ENCODE measurements at regions not wholly inside any gene's neighbourhood (a gene's known extent, or its start where the extent isn't known, plus 50 kb on each side); places are given as distances from the start of the nearest gene placed in this dataset.

- DNase-seq (no peak), ATAC-seq (ENCODE audit: low FRiP score) (no peak)
- H3K27ac ChIP-seq (ENCODE audit: low read depth in 1 of 2, low read length in 2 of 2) = no peak overlapping the region
- 46 to 48% methylated on average over 2 of the region's 2 CpGs for WGBS, 2 donors
- H3K9me3 ChIP-seq (ENCODE audit: control insufficient read depth, low read length) = no peaks in the 10 kb centered on the region
- H3K4me3 ChIP-seq (ENCODE audit: low read length in 2 of 2) = no peak overlapping the region
- H3K27me3 ChIP-seq (ENCODE audit: control insufficient read depth in 1 of 2, insufficient read depth in 2 of 2, low read length in 1 of 2) = peaks cover 0 to 3% of the 10 kb centered on the region in 2 donors
- H3K4me1 ChIP-seq (ENCODE audit: control insufficient read depth in 1 of 2, insufficient read depth in 2 of 2, low read length in 2 of 2) = no peaks in the 10 kb centered on the region
- intact Hi-C loops (cut with DNase I) = no loop called here
- H3K36me3 ChIP-seq (ENCODE audit: control insufficient read depth in 1 of 2, insufficient read depth in 2 of 2, low read length in 1 of 2) = no peaks in the 10 kb centered on the region
Observed at GRCh38 chr9:90333226-90333625, 309.4 kb downstream of the DIRAS2 start.

GRCh38 chr9:90340421-90340820 lies 302.2 kb downstream of the DIRAS2 start:
- H3K4me3 ChIP-seq (ENCODE audit: low read length in 2 of 2) = no peak overlapping the region
- H3K4me1 ChIP-seq (ENCODE audit: control insufficient read depth in 1 of 2, insufficient read depth in 2 of 2, low read length in 2 of 2) = no peaks in the 10 kb centered on the region
- H3K9me3 ChIP-seq (ENCODE audit: control insufficient read depth, low read length) = no peaks in the 10 kb centered on the region
- DNase-seq (no peak), ATAC-seq (ENCODE audit: low FRiP score) (no peak)
- H3K36me3 ChIP-seq (ENCODE audit: control insufficient read depth in 1 of 2, insufficient read depth in 2 of 2, low read length in 1 of 2) = no peaks in the 10 kb centered on the region
- no peaks in the 10 kb centered on the region for H3K27me3 ChIP-seq (ENCODE audit: control insufficient read depth in 1 of 2, insufficient read depth in 2 of 2, low read length in 1 of 2)
- no peak overlapping the region for H3K27ac ChIP-seq (ENCODE audit: low read depth in 1 of 2, low read length in 2 of 2)
- intact Hi-C loops (cut with DNase I) = no loop called here

- H3K36me3 ChIP-seq (ENCODE audit: control insufficient read depth in 1 of 2, insufficient read depth in 2 of 2, low read length in 1 of 2) = no peaks in the 10 kb centered on the region
- 76 to 81% methylated on average over 4 of the region's 4 CpGs for WGBS, 2 donors
- no peaks in the 10 kb centered on the region for H3K27me3 ChIP-seq (ENCODE audit: control insufficient read depth in 1 of 2, insufficient read depth in 2 of 2, low read length in 1 of 2)
- H3K4me1 ChIP-seq (ENCODE audit: control insufficient read depth in 1 of 2, insufficient read depth in 2 of 2, low read length in 2 of 2) = no peaks in the 10 kb centered on the region
- no peaks in the 10 kb centered on the region for H3K9me3 ChIP-seq (ENCODE audit: control insufficient read depth, low read length)
- DNase-seq = no peak
- intact Hi-C loops (cut with DNase I) = no loop called here
- no peak overlapping the region for H3K27ac ChIP-seq (ENCODE audit: low read depth in 1 of 2, low read length in 2 of 2)
- H3K4me3 ChIP-seq (ENCODE audit: low read length in 2 of 2) = no peak overlapping the region
- ATAC-seq (ENCODE audit: low FRiP score) = no peak
Observed at GRCh38 chr9:90342607-90343006, 300.0 kb downstream of the DIRAS2 start.

GRCh38 chr9:90343366-90343765 lies 299.3 kb downstream of the DIRAS2 start:
- H3K27ac ChIP-seq (ENCODE audit: low read depth in 1 of 2, low read length in 2 of 2) = no peak overlapping the region
- no peaks in the 10 kb centered on the region for H3K27me3 ChIP-seq (ENCODE audit: control insufficient read depth in 1 of 2, insufficient read depth in 2 of 2, low read length in 1 of 2)
- intact Hi-C loops (cut with DNase I) = no loop called here
- H3K36me3 ChIP-seq (ENCODE audit: control insufficient read depth in 1 of 2, insufficient read depth in 2 of 2, low read length in 1 of 2) = no peaks in the 10 kb centered on the region
- ATAC-seq (ENCODE audit: low FRiP score) = no peak
- DNase-seq = no peak
- no peaks in the 10 kb centered on the region for H3K4me1 ChIP-seq (ENCODE audit: control insufficient read depth in 1 of 2, insufficient read depth in 2 of 2, low read length in 2 of 2)
- H3K4me3 ChIP-seq (ENCODE audit: low read length in 2 of 2) = no peak overlapping the region
- WGBS, 2 donors = 66 to 74% methylated on average over 3 of the region's 3 CpGs
- H3K9me3 ChIP-seq (ENCODE audit: control insufficient read depth, low read length) = peaks cover 1% of the 10 kb centered on the region

- Histone ChIP-seq H3K9me3 (ENCODE audit: control insufficient read depth, low read length) (peaks cover 1% of the 10 kb centered on the region), H3K27ac (ENCODE audit: low read depth in 1 of 2, low read length in 2 of 2) (no peak overlapping the region), H3K4me1 (ENCODE audit: control insufficient read depth in 1 of 2, insufficient read depth in 2 of 2, low read length in 2 of 2) (no peaks in the 10 kb centered on the region), H3K4me3 (ENCODE audit: low read length in 2 of 2) (no peak overlapping the region), H3K27me3 (ENCODE audit: control insufficient read depth in 1 of 2, insufficient read depth in 2 of 2, low read length in 1 of 2) (no peaks in the 10 kb centered on the region), H3K36me3 (ENCODE audit: control insufficient read depth in 1 of 2, insufficient read depth in 2 of 2, low read length in 1 of 2) (no peaks in the 10 kb centered on the region)
- intact Hi-C loops (cut with DNase I) = no loop called here
- DNase-seq = no peak
- ATAC-seq (ENCODE audit: low FRiP score) = no peak
- 4 to 5% methylated on average over 1 of the region's 1 CpG for WGBS, 2 donors
Observed at GRCh38 chr9:90343991-90344390, 298.6 kb downstream of the DIRAS2 start.

- Histone ChIP-seq H3K36me3 (ENCODE audit: control insufficient read depth in 1 of 2, insufficient read depth in 2 of 2, low read length in 1 of 2) (no peaks in the 10 kb centered on the region), H3K4me3 (ENCODE audit: low read length in 2 of 2) (no peak overlapping the region), H3K9me3 (ENCODE audit: control insufficient read depth, low read length) (peaks cover 2% of the 10 kb centered on the region), H3K27me3 (ENCODE audit: control insufficient read depth in 1 of 2, insufficient read depth in 2 of 2, low read length in 1 of 2) (no peaks in the 10 kb centered on the region), H3K4me1 (ENCODE audit: control insufficient read depth in 1 of 2, insufficient read depth in 2 of 2, low read length in 2 of 2) (no peaks in the 10 kb centered on the region), H3K27ac (ENCODE audit: low read depth in 1 of 2, low read length in 2 of 2) (no peak overlapping the region)
- WGBS, 2 donors = 64% methylated on average over 2 of the region's 2 CpGs
- DNase-seq = no peak
- intact Hi-C loops (cut with DNase I) = no loop called here
- ATAC-seq (ENCODE audit: low FRiP score) = no peak
Observed at GRCh38 chr9:90365666-90366065, 277.0 kb downstream of the DIRAS2 start.

GRCh38 chr9:90368241-90368640 lies 274.4 kb downstream of the DIRAS2 start:
- DNase-seq (no peak), ATAC-seq (ENCODE audit: low FRiP score) (no peak)
- Histone ChIP-seq H3K27me3 (ENCODE audit: control insufficient read depth in 1 of 2, insufficient read depth in 2 of 2, low read length in 1 of 2) (no peaks in the 10 kb centered on the region), H3K27ac (ENCODE audit: low read depth in 1 of 2, low read length in 2 of 2) (no peak overlapping the region), H3K4me3 (ENCODE audit: low read length in 2 of 2) (no peak overlapping the region), H3K4me1 (ENCODE audit: control insufficient read depth in 1 of 2, insufficient read depth in 2 of 2, low read length in 2 of 2) (no peaks in the 10 kb centered on the region), H3K9me3 (ENCODE audit: control insufficient read depth, low read length) (peaks cover 2% of the 10 kb centered on the region), H3K36me3 (ENCODE audit: control insufficient read depth in 1 of 2, insufficient read depth in 2 of 2, low read length in 1 of 2) (no peaks in the 10 kb centered on the region)
- intact Hi-C loops (cut with DNase I) = no loop called here

- intact Hi-C loops (cut with DNase I) = no loop called here
- H3K36me3 ChIP-seq (ENCODE audit: control insufficient read depth in 1 of 2, insufficient read depth in 2 of 2, low read length in 1 of 2) = no peaks in the 10 kb centered on the region
- H3K27me3 ChIP-seq (ENCODE audit: control insufficient read depth in 1 of 2, insufficient read depth in 2 of 2, low read length in 1 of 2) = no peaks in the 10 kb centered on the region
- H3K4me1 ChIP-seq (ENCODE audit: control insufficient read depth in 1 of 2, insufficient read depth in 2 of 2, low read length in 2 of 2) = no peaks in the 10 kb centered on the region
- DNase-seq (no peak), ATAC-seq (ENCODE audit: low FRiP score) (no peak)
- no peak overlapping the region for H3K27ac ChIP-seq (ENCODE audit: low read depth in 1 of 2, low read length in 2 of 2)
- 73 to 78% methylated on average over 4 of the region's 4 CpGs for WGBS, 2 donors
- H3K9me3 ChIP-seq (ENCODE audit: control insufficient read depth, low read length) = peaks cover 2% of the 10 kb centered on the region
- no peak overlapping the region for H3K4me3 ChIP-seq (ENCODE audit: low read length in 2 of 2)
Observed at GRCh38 chr9:90368928-90369327, 273.7 kb downstream of the DIRAS2 start.

GRCh38 chr9:90379771-90380170 lies 262.9 kb downstream of the DIRAS2 start:
- WGBS, 2 donors = 80 to 82% methylated on average over 5 of the region's 5 CpGs
- intact Hi-C loops (cut with DNase I) = no loop called here
- no peak for ATAC-seq (ENCODE audit: low FRiP score)

More at GRCh38 chr9:90379771-90380170, 262.9 kb downstream of the DIRAS2 start:
- Histone ChIP-seq H3K27me3 (ENCODE audit: control insufficient read depth in 1 of 2, insufficient read depth in 2 of 2, low read length in 1 of 2) (peaks cover 0 to 3% of the 10 kb centered on the region in 2 donors), H3K27ac (ENCODE audit: low read depth in 1 of 2, low read length in 2 of 2) (no peak overlapping the region), H3K4me1 (ENCODE audit: control insufficient read depth in 1 of 2, insufficient read depth in 2 of 2, low read length in 2 of 2) (no peaks in the 10 kb centered on the region), H3K9me3 (ENCODE audit: control insufficient read depth, low read length) (peaks cover 1% of the 10 kb centered on the region), H3K36me3 (ENCODE audit: control insufficient read depth in 1 of 2, insufficient read depth in 2 of 2, low read length in 1 of 2) (no peaks in the 10 kb centered on the region), H3K4me3 (ENCODE audit: low read length in 2 of 2) (no peak overlapping the region)
- no peak for DNase-seq
